GM03348 (cell line): ENCODE measurements at regions not wholly inside any gene's neighbourhood (a gene's known extent, or its start where the extent isn't known, plus 50 kb on each side); places are given as distances from the start of the nearest gene placed in this dataset.

Source experiments
- DNase-seq: peaks from one replicate; pipeline ENCODE4 v3.0.0; 2012; ENCODE audit warnings: low spot score

- DNase-seq = no peak
Measured at GRCh38 chr20:48204499-48204898, 419.2 kb upstream of the SULF2 start.

GRCh38 chr20:48203252-48203651 is 418.0 kb upstream of the SULF2 start:
- no peak for DNase-seq

GRCh38 chr20:48202334-48203113 is 417.2 kb upstream of the SULF2 start:
- DNase-seq = no peak

GRCh38 chr20:48201885-48202284 is 416.6 kb upstream of the SULF2 start:
- DNase-seq = no peak

GRCh38 chr20:48201188-48201587 is 415.9 kb upstream of the SULF2 start:
- DNase-seq = no peak

GRCh38 chr20:48198929-48199451 is 413.7 kb upstream of the SULF2 start:
- DNase-seq = no peak

GRCh38 chr20:48197066-48197465 is 411.8 kb upstream of the SULF2 start:
- no peak for DNase-seq

- no peak for DNase-seq
Measured at GRCh38 chr20:48196486-48196885, 411.2 kb upstream of the SULF2 start.

- no peak for DNase-seq
Measured at GRCh38 chr20:48196001-48196400, 410.7 kb upstream of the SULF2 start.

- DNase-seq = no peak
Measured at GRCh38 chr20:48195121-48195870, 410.0 kb upstream of the SULF2 start.

GRCh38 chr20:48194583-48194982 is 409.3 kb upstream of the SULF2 start:
- DNase-seq = no peak

GRCh38 chr20:48193627-48194425 is 408.5 kb upstream of the SULF2 start:
- no peak for DNase-seq

GRCh38 chr20:48192109-48192508 is 406.8 kb upstream of the SULF2 start:
- no peak for DNase-seq

- DNase-seq = no peak
Measured at GRCh38 chr20:48191200-48191599, 405.9 kb upstream of the SULF2 start.

- no peak for DNase-seq
Measured at GRCh38 chr20:48190757-48191156, 405.5 kb upstream of the SULF2 start.

GRCh38 chr20:48189181-48189580 is 403.9 kb upstream of the SULF2 start:
- DNase-seq = peak; percentile 45

GRCh38 chr20:48187851-48188250 is 402.6 kb upstream of the SULF2 start:
- DNase-seq = no peak

- DNase-seq = no peak
Measured at GRCh38 chr20:48186915-48187314, 401.6 kb upstream of the SULF2 start.

GRCh38 chr20:48186447-48186846 is 401.2 kb upstream of the SULF2 start:
- DNase-seq = no peak

- no peak for DNase-seq
Measured at GRCh38 chr20:48184229-48184628, 398.9 kb upstream of the SULF2 start.

GRCh38 chr20:48181261-48181935 is 396.1 kb upstream of the SULF2 start:
- DNase-seq = no peak

GRCh38 chr20:48180618-48181017 is 395.3 kb upstream of the SULF2 start:
- DNase-seq = no peak
